Liver (tissue), 8 donors: ENCODE measurements at regions not wholly inside any gene's neighbourhood (a gene's known extent, or its start where the extent isn't known, plus 50 kb on each side); places are given as distances from the start of the nearest gene placed in this dataset.

ENCODE experiments used
- DNase-seq: peaks from one replicate; pipeline ENCODE4 v3.0.0-alpha.2; 2017; ENCODE audit warnings: low spot score
- H3K27ac ChIP-seq, 2 donors: one replicate each; pipeline ENCODE4 v1.7.0; 2013; ENCODE audit warnings: inconsistent platforms in 2 of 2, low read length in 2 of 2, control low read depth in 1 of 2, low read depth in 1 of 2, mild to moderate bottlenecking in 1 of 2
- H3K27me3 ChIP-seq, 4 donors: one replicate each; pipeline versions ENCODE4 v1.6.1 to v1.7.0; 2013; ENCODE audit warnings: low read length in 3 of 4, inconsistent platforms in 1 of 4, mild to moderate bottlenecking in 1 of 4, moderate library complexity in 1 of 4; ENCODE audit not compliant: control insufficient read depth in 4 of 4, insufficient read depth in 4 of 4
- H3K36me3 ChIP-seq, 4 donors: one replicate each; pipeline versions ENCODE4 v1.6.1 to v1.7.0; 2013; ENCODE audit warnings: low read length in 3 of 4, mild to moderate bottlenecking in 3 of 4, low read depth in 1 of 4, moderate library complexity in 1 of 4; ENCODE audit not compliant: control insufficient read depth in 4 of 4, insufficient read depth in 3 of 4
- H3K4me1 ChIP-seq, 4 donors: one replicate each; pipeline versions ENCODE4 v1.6.1 to v1.7.0; 2013; ENCODE audit warnings: low read length in 3 of 4, mild to moderate bottlenecking in 3 of 4, moderate library complexity in 1 of 4; ENCODE audit not compliant: control insufficient read depth in 4 of 4, insufficient read depth in 4 of 4
- H3K4me3 ChIP-seq, 3 donors: one replicate each; pipeline versions ENCODE4 v1.6.1 to v1.7.0; 2013; ENCODE audit warnings: low read length in 3 of 3, control low read depth in 1 of 3, low read depth in 1 of 3, mild to moderate bottlenecking in 1 of 3
- H3K9ac ChIP-seq, 2 donors: one replicate each; pipeline ENCODE4 v1.7.0; 2013; ENCODE audit warnings: low read length in 2 of 2, mild to moderate bottlenecking in 2 of 2, moderate library complexity in 2 of 2, control low read depth in 1 of 2, low read depth in 1 of 2
- H3K9me3 ChIP-seq, 4 donors: one replicate each; pipeline versions ENCODE4 v1.6.1 to v1.7.0; 2013; ENCODE audit warnings: low read length in 3 of 4; ENCODE audit not compliant: control insufficient read depth in 4 of 4
- ATF3 ChIP-seq: IDR thresholded peaks from 2 replicates; pipeline ENCODE4 v1.6.1; 2016; ENCODE audit warnings: antibody characterized with exemption
- CTCF ChIP-seq: fragments of 150-350 bp; IDR thresholded peaks from 2 replicates; pipeline ENCODE4 v1.5.1; 2017; ENCODE audit warnings: improper control_type of control experiment, low read depth, low read length; ENCODE audit not compliant: missing input control
- EGR1 ChIP-seq, 2 donors: IDR thresholded peaks; 2 replicates each; pipeline ENCODE4 v1.6.1; 2016 to 2018; ENCODE audit warnings: antibody characterized with exemption in 2 of 2, low read depth in 2 of 2
- FOXA1 ChIP-seq: IDR thresholded peaks from 2 replicates; pipeline ENCODE4 v1.6.1; 2016; ENCODE audit warnings: antibody characterized with exemption
- FOXA2 ChIP-seq: IDR thresholded peaks from 2 replicates; pipeline ENCODE4 v1.6.1; 2016; ENCODE audit warnings: antibody characterized with exemption
- GABPA ChIP-seq, 2 donors: IDR thresholded peaks in 1 of 2; conservative IDR thresholded peaks in 1 of 2; 2 replicates each; pipeline ENCODE4 v1.6.1; 2016; ENCODE audit warnings: antibody characterized with exemption in 2 of 2, mild to moderate bottlenecking in 1 of 2, moderate library complexity in 1 of 2
- HNF4A ChIP-seq, 2 donors: conservative IDR thresholded peaks; 2 replicates each; pipeline ENCODE4 v1.6.1; 2016; ENCODE audit warnings: antibody characterized with exemption in 2 of 2, mild to moderate bottlenecking in 2 of 2
- HNF4G ChIP-seq: IDR thresholded peaks from 2 replicates; pipeline ENCODE4 v1.6.1; 2016; ENCODE audit warnings: antibody characterized with exemption
- JUND ChIP-seq, 2 donors: IDR thresholded peaks; 2 replicates each; pipeline ENCODE4 v1.6.1; 2016; ENCODE audit warnings: antibody characterized with exemption in 2 of 2
- NR2F2 ChIP-seq: IDR thresholded peaks from 2 replicates; pipeline ENCODE4 v1.6.1; 2016; ENCODE audit warnings: antibody characterized with exemption
- REST ChIP-seq: IDR thresholded peaks from 2 replicates; pipeline ENCODE4 v1.6.1; 2016; ENCODE audit warnings: antibody characterized with exemption, mild to moderate bottlenecking
- RXRA ChIP-seq, 2 donors: IDR thresholded peaks; 2 replicates each; pipeline ENCODE4 v1.6.1; 2017 to 2018; ENCODE audit warnings: antibody characterized with exemption in 2 of 2, mild to moderate bottlenecking in 1 of 2
- SP1 ChIP-seq: IDR thresholded peaks from 2 replicates; pipeline ENCODE4 v1.6.1; 2018; ENCODE audit warnings: antibody characterized with exemption, mild to moderate bottlenecking
- TAF1 ChIP-seq: conservative IDR thresholded peaks from 2 replicates; pipeline ENCODE4 v1.6.1; 2016; ENCODE audit warnings: antibody characterized with exemption, mild to moderate bottlenecking
- YY1 ChIP-seq: IDR thresholded peaks from 2 replicates; pipeline ENCODE4 v1.6.1; 2016; ENCODE audit warnings: antibody characterized with exemption, mild to moderate bottlenecking
- ZBTB33 ChIP-seq: IDR thresholded peaks from 2 replicates; pipeline ENCODE4 v1.6.1; 2016; ENCODE audit warnings: antibody characterized with exemption
- WGBS: extraction: QIAGEN DNeasy Blood & Tissue Kit; methylation state at CpG from one replicate; pipeline ENCODE4 v1.1.7; 2013; 5-methylcytosine and 5-hydroxymethylcytosine counted together
- donor health status: healthy.
- donor health status: healthy.
- donor health status: healthy.
- donor health status: healthy.
- donor health status: healthy.

GRCh38 chr12:31850268-31850667 is 108.9 kb upstream of the RESF1 start:
- DNase-seq: no peak
- Histone ChIP-seq H3K9ac (no peak overlapping the region), H3K27ac (no peak overlapping the region), H3K4me3 (no peak overlapping the region), H3K9me3 (no peaks in the 10 kb centered on the region), H3K36me3 (no peaks in the 10 kb centered on the region), H3K27me3 (no peaks in the 10 kb centered on the region), H3K4me1 (peaks cover 10 to 35% (median 27%) of the 10 kb centered on the region in 4 donors)
- WGBS: 62% methylated on average over 3 of the region's 3 CpGs
- TF ChIP-seq FOXA2 (no peak), JUND (IDR thresholded peaks at IDR 0.05) (no peak), HNF4G (no peak), ZBTB33 (no peak), SP1 (no peak), CTCF (no peak), TAF1 (no peak), GABPA (IDR thresholded peaks at IDR 0.05 in 1 of 2, conservative IDR thresholded peaks at IDR 0.05 in 1 of 2) (no peak), REST (no peak), FOXA1 (no peak), EGR1 (IDR thresholded peaks at IDR 0.05; ENCODE audit: low read depth in 2 of 2) (no peak), YY1 (no peak)

GRCh38 chr12:31849090-31849687 is 110.0 kb upstream of the RESF1 start:
- Histone ChIP-seq H3K27me3 (no peaks in the 10 kb centered on the region), H3K27ac (no peak overlapping the region), H3K4me1 (peaks cover 2 to 24% (median 17%) of the 10 kb centered on the region in 4 donors), H3K36me3 (no peaks in the 10 kb centered on the region), H3K4me3 (no peak overlapping the region), H3K9me3 (no peaks in the 10 kb centered on the region), H3K9ac (no peak overlapping the region)
- no peak for TF ChIP-seq RXRA (IDR thresholded peaks at IDR 0.05)
- TF ChIP-seq ZBTB33: no peak
- no peak for TF ChIP-seq REST
- no peak for TF ChIP-seq NR2F2
- no peak for TF ChIP-seq CTCF
- TF ChIP-seq ATF3: no peak
- no peak for TF ChIP-seq HNF4A (conservative IDR thresholded peaks at IDR 0.05)
- no peak for TF ChIP-seq FOXA2
- no peak for TF ChIP-seq FOXA1
- 87% methylated on average over 3 of the region's 3 CpGs for WGBS
- DNase-seq: no peak
